Kidney (tissue), 13 donors: ENCODE measurements at regions not wholly inside any gene's neighbourhood (a gene's known extent, or its start where the extent isn't known, plus 50 kb on each side); places are given as distances from the start of the nearest gene placed in this dataset.

Source experiments
- DNase-seq, 5 donors: peaks; one replicate each; pipeline ENCODE4 v3.0.0-alpha.2; 2013 to 2020
- FAIRE-seq: peaks from 2 replicates; lab custom pipeline; 2012; peaks lifted over from hg19 to GRCh38; lab: Jason Lieb, UNC
- H3K27ac ChIP-seq, 2 donors: one replicate each; pipeline ENCODE4 v1.7.0; 2013; ENCODE audit warnings: low read depth in 2 of 2, low read length in 2 of 2, inconsistent platforms in 1 of 2
- H3K27me3 ChIP-seq: one replicate; pipeline ENCODE4 v1.7.1; 2013; ENCODE audit warnings: low read length, inconsistent platforms; ENCODE audit not compliant: control insufficient read depth, insufficient read depth
- H3K36me3 ChIP-seq, 3 donors: one replicate each; pipeline versions ENCODE4 v1.7.0 to v1.7.1; 2013; ENCODE audit warnings: low read length in 3 of 3, control low read depth in 1 of 3, inconsistent platforms in 1 of 3; ENCODE audit not compliant: insufficient read depth in 3 of 3, control insufficient read depth in 2 of 3
- H3K4me1 ChIP-seq, 3 donors: one replicate each; pipeline versions ENCODE4 v1.7.0 to v1.7.1; 2013; ENCODE audit warnings: low read length in 3 of 3, inconsistent platforms in 1 of 3, low read depth in 1 of 3; ENCODE audit not compliant: control insufficient read depth in 2 of 3, insufficient read depth in 2 of 3
- H3K4me3 ChIP-seq, 3 donors: one replicate each; pipeline versions ENCODE4 v1.7.0 to v1.8.1; 2013; ENCODE audit warnings: low read length in 3 of 3, control low read depth in 1 of 3, inconsistent platforms in 1 of 3
- H3K9ac ChIP-seq, 3 donors: one replicate each; pipeline versions ENCODE4 v1.7.0 to v1.7.1; 2013; ENCODE audit warnings: low read length in 3 of 3, control low read depth in 1 of 3, inconsistent platforms in 1 of 3
- H3K9me3 ChIP-seq, 3 donors: one replicate each; pipeline versions ENCODE4 v1.7.0 to v1.7.1; 2013; ENCODE audit warnings: low read length in 3 of 3, control low read depth in 1 of 3, inconsistent platforms in 1 of 3; ENCODE audit not compliant: control insufficient read depth in 2 of 3, insufficient read depth in 1 of 3
- intact Hi-C: fragments of 100-400 bp; cut with DNase I; formaldehyde crosslinking; loops from one replicate; pipeline ENCODE4 v1.11.1; 2022
- TF ChIP-seq, protein P1 (sequence below): IDR thresholded peaks from 3 replicates; pipeline ENCODE4 v1.5.1; 2012; ENCODE audit warnings: mild to moderate bottlenecking, moderate library complexity, borderline replicate concordance; ENCODE audit not compliant: insufficient read depth; ENCODE audit errors: extremely low read depth
- donor health status: control.
- donor health status: control.
- donor health status: control.
- donor health status: control.
- donor health status: control.
- donor health status: DM: yes; HTN: yes; CAD: no.
- donor health status: Normal renal cell carcinoma (clear cell type).

DNA sequence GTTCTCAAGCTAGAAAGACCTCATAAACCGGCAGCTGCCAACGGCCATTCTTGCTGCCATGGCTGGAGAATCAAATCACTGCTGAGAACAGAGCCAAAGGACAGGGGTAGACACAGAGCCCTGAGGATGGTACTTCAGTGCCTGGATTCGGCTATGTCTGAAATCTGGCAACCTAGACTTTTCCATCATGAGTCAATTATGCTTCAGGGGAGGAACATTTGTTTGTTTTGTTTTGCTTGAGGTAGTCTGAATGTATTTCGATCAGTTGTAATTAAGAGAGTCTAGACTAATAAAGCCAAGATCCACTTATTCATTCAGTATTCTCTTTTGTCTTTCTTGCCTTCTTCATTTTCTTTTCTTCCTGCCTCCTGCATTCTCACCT is 122.8 kb upstream of the SH3BP4 start:
- DNase-seq (no peak), FAIRE-seq (no peak)
- no peak overlapping the region for H3K4me3 ChIP-seq
- no peak overlapping the region for H3K27ac ChIP-seq
- H3K27me3 ChIP-seq: no peaks in the 10 kb centered on the region
- no peaks in the 10 kb centered on the region for H3K36me3 ChIP-seq
- intact Hi-C loops: no loop called here
- H3K9ac ChIP-seq: no peak overlapping the region
- peaks cover 0 to 4% (median 2%) of the 10 kb centered on the region in 3 donors for H3K4me1 ChIP-seq
- no peaks in the 10 kb centered on the region for H3K9me3 ChIP-seq
- TF ChIP-seq, protein P1, sequence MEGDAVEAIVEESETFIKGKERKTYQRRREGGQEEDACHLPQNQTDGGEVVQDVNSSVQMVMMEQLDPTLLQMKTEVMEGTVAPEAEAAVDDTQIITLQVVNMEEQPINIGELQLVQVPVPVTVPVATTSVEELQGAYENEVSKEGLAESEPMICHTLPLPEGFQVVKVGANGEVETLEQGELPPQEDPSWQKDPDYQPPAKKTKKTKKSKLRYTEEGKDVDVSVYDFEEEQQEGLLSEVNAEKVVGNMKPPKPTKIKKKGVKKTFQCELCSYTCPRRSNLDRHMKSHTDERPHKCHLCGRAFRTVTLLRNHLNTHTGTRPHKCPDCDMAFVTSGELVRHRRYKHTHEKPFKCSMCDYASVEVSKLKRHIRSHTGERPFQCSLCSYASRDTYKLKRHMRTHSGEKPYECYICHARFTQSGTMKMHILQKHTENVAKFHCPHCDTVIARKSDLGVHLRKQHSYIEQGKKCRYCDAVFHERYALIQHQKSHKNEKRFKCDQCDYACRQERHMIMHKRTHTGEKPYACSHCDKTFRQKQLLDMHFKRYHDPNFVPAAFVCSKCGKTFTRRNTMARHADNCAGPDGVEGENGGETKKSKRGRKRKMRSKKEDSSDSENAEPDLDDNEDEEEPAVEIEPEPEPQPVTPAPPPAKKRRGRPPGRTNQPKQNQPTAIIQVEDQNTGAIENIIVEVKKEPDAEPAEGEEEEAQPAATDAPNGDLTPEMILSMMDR: no peak

DNA sequence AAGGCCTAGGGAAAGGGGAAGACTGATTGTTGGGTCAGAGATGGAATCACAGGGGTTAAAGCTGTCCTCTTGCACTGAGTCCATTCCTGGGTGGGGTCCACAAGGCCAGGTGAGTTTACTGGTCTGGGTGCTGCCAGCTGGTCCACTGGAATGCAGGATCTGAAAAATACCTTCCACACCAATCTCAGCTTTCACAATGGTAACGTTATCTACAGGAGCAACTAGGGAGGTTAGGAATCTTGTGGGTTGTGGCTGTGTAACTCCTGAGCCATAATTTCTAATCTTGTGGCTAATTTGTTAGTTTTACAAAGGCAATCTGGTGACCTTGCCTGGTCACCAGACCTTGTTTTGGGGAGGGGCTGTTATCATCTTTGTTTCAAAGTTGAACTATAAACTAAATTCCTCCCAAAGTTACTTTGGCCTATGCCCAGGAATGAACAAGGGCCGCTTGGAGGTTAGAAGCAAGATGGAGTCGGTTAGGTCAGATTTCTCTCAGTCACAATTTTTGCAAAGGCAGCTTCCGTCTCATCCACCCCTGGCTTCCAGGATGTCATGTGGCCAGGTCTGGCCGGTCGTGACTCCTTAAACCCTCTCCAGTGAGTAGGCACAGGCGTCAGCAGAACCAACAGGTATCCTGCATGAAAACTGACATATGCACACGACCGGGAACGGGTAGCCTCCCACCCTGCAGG is 123.3 kb upstream of the SH3BP4 start:
- no peak for FAIRE-seq

DNA sequence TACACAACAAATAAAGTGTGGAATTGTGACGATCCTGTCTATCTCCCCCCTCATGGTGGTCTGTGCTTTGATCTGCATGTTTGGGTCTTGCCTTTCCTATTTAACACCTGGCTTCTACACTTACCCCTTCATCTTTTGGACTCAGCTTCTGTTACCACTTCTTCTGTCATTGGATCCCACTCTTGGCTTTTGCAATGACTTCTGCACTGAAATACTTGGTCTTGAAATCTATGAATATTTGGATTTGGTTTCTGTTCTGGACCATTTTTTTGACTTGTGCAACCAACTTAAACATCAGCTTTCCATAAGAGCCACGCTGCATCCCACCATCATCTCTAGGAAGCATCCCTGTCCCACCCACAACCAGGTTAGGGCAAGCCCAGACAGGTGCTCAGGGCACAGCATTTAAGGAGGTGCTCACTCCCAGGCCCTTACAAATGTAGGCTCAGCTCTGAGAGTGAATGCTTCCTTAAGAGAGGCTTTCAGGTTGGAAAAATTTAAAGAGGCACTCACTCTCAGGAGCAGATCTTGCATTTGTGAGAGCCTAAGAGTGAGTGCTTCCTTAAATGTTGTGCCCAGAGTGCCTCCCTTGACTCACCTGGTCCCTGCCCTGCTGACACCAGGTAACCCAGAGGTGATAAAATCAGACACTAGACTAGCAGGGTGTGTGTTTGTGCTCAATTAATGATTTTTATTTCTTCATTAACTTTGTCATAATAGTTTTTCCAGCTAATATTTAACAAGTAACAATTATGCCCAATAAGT is 124.5 kb upstream of the SH3BP4 start:
- peaks cover 7 to 13% (median 9%) of the 10 kb centered on the region in 3 donors for H3K4me1 ChIP-seq
- FAIRE-seq (no peak), DNase-seq (no peak)
- H3K9me3 ChIP-seq: no peaks in the 10 kb centered on the region
- intact Hi-C loops: no loop called here
- no peak overlapping the region for H3K9ac ChIP-seq
- no peaks in the 10 kb centered on the region for H3K36me3 ChIP-seq
- no peak overlapping the region for H3K4me3 ChIP-seq
- H3K27ac ChIP-seq: no peak overlapping the region
- H3K27me3 ChIP-seq: no peaks in the 10 kb centered on the region
- TF ChIP-seq, protein P1: no peak

More for the DNA sequence above, 123.3 kb upstream of the SH3BP4 start:
- Histone ChIP-seq H3K9ac (no peak overlapping the region), H3K4me1 (peaks cover 2 to 8% (median 7%) of the 10 kb centered on the region in 3 donors), H3K9me3 (no peaks in the 10 kb centered on the region), H3K27me3 (no peaks in the 10 kb centered on the region), H3K27ac (no peak overlapping the region), H3K4me3 (no peak overlapping the region), H3K36me3 (no peaks in the 10 kb centered on the region)
- DNase-seq: no peak
- intact Hi-C loops: no loop called here
- TF ChIP-seq, protein P1: no peak
